Stomach (tissue), 4 donors: ENCODE measurements at regions not wholly inside any gene's neighbourhood (a gene's known extent, or its start where the extent isn't known, plus 50 kb on each side); places are given as distances from the start of the nearest gene placed in this dataset.

ENCODE experiments used
- CTCF ChIP-seq, 7 experiments: fragments of 450-650 bp in 4 of 7; fragments of 200-600 bp in 3 of 7; sonication (generic) in 3 of 7; IDR thresholded peaks; one replicate each; pipeline ENCODE4 v1.5.1; 2016 to 2019; ENCODE audit warnings: antibody characterized with exemption in 7 of 7, control low read depth in 2 of 7, mild to moderate bottlenecking in 1 of 7
- EP300 ChIP-seq: sonication (generic); formaldehyde crosslinking; IDR thresholded peaks from one replicate; pipeline ENCODE4 v1.6.1; 2017; ENCODE audit warnings: antibody characterized with exemption
- POLR2A ChIP-seq, 4 donors: fragments of 450-650 bp; IDR thresholded peaks; one replicate each; pipeline ENCODE4 v1.6.1; 2016; ENCODE audit warnings: antibody characterized with exemption in 4 of 4, control low read depth in 2 of 4, mild to moderate bottlenecking in 1 of 4, moderate library complexity in 1 of 4
- POLR2AphosphoS5 ChIP-seq, 3 donors: sonication (generic); formaldehyde crosslinking; IDR thresholded peaks; one replicate each; pipeline ENCODE4 v1.6.1; 2016; ENCODE audit warnings: antibody characterized with exemption in 3 of 3

GRCh38 chr2:16226943-16227664, 286.8 kb downstream of the MYCN start:
- TF ChIP-seq POLR2A (IDR thresholded peaks at IDR 0.05) (no peak), POLR2AphosphoS5 (IDR thresholded peaks at IDR 0.05) (no peak), CTCF (IDR thresholded peaks at IDR 0.05) (no peak), EP300 (no peak)
